GM23338 (cell line): ENCODE measurements at regions not wholly inside any gene's neighbourhood (a gene's known extent, or its start where the extent isn't known, plus 50 kb on each side); places are given as distances from the start of the nearest gene placed in this dataset.
A peak's percentile ranks its signal among the peaks of the same experiment; 100 is the strongest.

Source experiments
- ATAC-seq: fragments of 200-7000 bp; cut with Tn5 transposase; 3 replicates; pipeline ENCODE4 v1.9.1; 2020
- DNase-seq: peaks from one replicate; pipeline ENCODE4 v3.0.0-alpha.2; 2015; ENCODE audit warnings: low spot score
- H2AFZ ChIP-seq: fragments of 200-600 bp; sonication (generic); 2 replicates; pipeline ENCODE4 v1.8.0; 2016; ENCODE audit warnings: antibody characterized with exemption, mild to moderate bottlenecking, moderate library complexity
- H3F3A ChIP-seq: fragments of 200-600 bp; sonication (generic); replicated peaks from 2 replicates; pipeline ENCODE4 v1.8.0; 2017; ENCODE audit warnings: antibody characterized with exemption, mixed run types, low read depth
- H3K27ac ChIP-seq: fragments of 200-600 bp; sonication (generic); 2 replicates; pipeline ENCODE4 v1.6.1; 2016; ENCODE audit warnings: low read depth
- H3K27me3 ChIP-seq: fragments of 200-600 bp; sonication (generic); 2 replicates; pipeline ENCODE4 v1.8.0; 2016; ENCODE audit warnings: mild to moderate bottlenecking, mixed run types, moderate library complexity; ENCODE audit not compliant: insufficient read depth
- H3K36me3 ChIP-seq: fragments of 200-600 bp; sonication (generic); 2 replicates; pipeline ENCODE4 v1.8.0; 2016; ENCODE audit warnings: mild to moderate bottlenecking; ENCODE audit not compliant: insufficient read depth
- H3K4me1 ChIP-seq: fragments of 200-600 bp; sonication (generic); 2 replicates; pipeline ENCODE4 v1.8.0; 2016; ENCODE audit warnings: mild to moderate bottlenecking, moderate library complexity; ENCODE audit not compliant: insufficient read depth
- H3K4me2 ChIP-seq: fragments of 200-600 bp; sonication (generic); 2 replicates; pipeline ENCODE4 v1.7.1; 2017; ENCODE audit warnings: mixed run types
- H3K4me3 ChIP-seq: fragments of 200-600 bp; sonication (generic); 2 replicates; pipeline ENCODE4 v1.6.1; 2016; ENCODE audit warnings: mixed run types
- H3K79me2 ChIP-seq: fragments of 200-600 bp; sonication (generic); replicated peaks from 2 replicates; pipeline ENCODE4 v1.8.0; 2017; ENCODE audit warnings: mild to moderate bottlenecking; ENCODE audit not compliant: insufficient read depth
- H3K9me2 ChIP-seq: fragments of 200-600 bp; sonication (generic); 2 replicates; pipeline ENCODE4 v1.8.0; 2017; ENCODE audit not compliant: insufficient read depth
- H4K20me1 ChIP-seq: fragments of 200-600 bp; sonication (generic); replicated peaks from 2 replicates; pipeline ENCODE4 v1.8.0; 2017; ENCODE audit warnings: mild to moderate bottlenecking; ENCODE audit not compliant: insufficient read depth
- H3K27ac Mint-ChIP-seq: 2 replicates; pipeline ENCODE4 v1.8.0; 2020; ENCODE audit warnings: inconsistent platforms, mild to moderate bottlenecking, moderate library complexity, mixed read lengths
- H3K27me3 Mint-ChIP-seq: 3 replicates; pipeline ENCODE4 v1.8.0; 2022; ENCODE audit warnings: low read depth, mild to moderate bottlenecking, moderate library complexity, mixed read lengths, inconsistent platforms; ENCODE audit not compliant: insufficient read depth, poor library complexity
- H3K36me3 Mint-ChIP-seq: 3 replicates; pipeline ENCODE4 v1.8.0; 2021; ENCODE audit warnings: low read depth, mild to moderate bottlenecking, inconsistent platforms, moderate library complexity, mixed read lengths
- H3K4me1 Mint-ChIP-seq: 3 replicates; pipeline ENCODE4 v1.8.0; 2020; ENCODE audit warnings: mild to moderate bottlenecking, inconsistent platforms, mixed read lengths
- H3K4me3 Mint-ChIP-seq: 3 replicates; pipeline ENCODE4 v1.8.0; 2021; ENCODE audit warnings: moderate library complexity, mild to moderate bottlenecking, inconsistent platforms, mixed read lengths
- H3K9me3 Mint-ChIP-seq: 3 replicates; pipeline ENCODE4 v1.8.0; 2020; ENCODE audit warnings: moderate library complexity, mild to moderate bottlenecking, inconsistent platforms, mixed read lengths
- CREB1 ChIP-seq: fragments of 250-450 bp; sonication (Bioruptor Pico); IDR thresholded peaks from 2 replicates; pipeline ENCODE4 v1.5.0; 2020; ENCODE audit warnings: low read depth, mild to moderate bottlenecking, moderate library complexity
- CTCF ChIP-seq, 2 experiments: fragments of 200-600 bp in 1 of 2; sonication (generic) in 1 of 2; conservative IDR thresholded peaks; 2 replicates each; pipeline versions ENCODE4 v1.5.1 to v1.6.1; 2016 to 2017; ENCODE audit warnings: antibody characterized with exemption in 2 of 2, low read depth in 2 of 2, mild to moderate bottlenecking in 2 of 2, moderate library complexity in 1 of 2
- ETS1 ChIP-seq: IDR thresholded peaks from 2 replicates; pipeline ENCODE4 v1.6.1; 2016; ENCODE audit warnings: antibody characterized with exemption
- JUNB ChIP-seq: IDR thresholded peaks from one replicate; pipeline ENCODE4 v1.6.1; 2016; ENCODE audit warnings: antibody characterized with exemption; ENCODE audit not compliant: unreplicated experiment
- REST ChIP-seq: IDR thresholded peaks from one replicate; pipeline ENCODE4 v1.6.1; 2018; ENCODE audit warnings: antibody characterized with exemption; ENCODE audit not compliant: unreplicated experiment
- STAT1 ChIP-seq: IDR thresholded peaks from one replicate; pipeline ENCODE4 v1.6.1; 2016; ENCODE audit warnings: antibody characterized with exemption; ENCODE audit not compliant: unreplicated experiment
- ZNF114 ChIP-seq: fragments of 250-450 bp; sonication (Bioruptor Pico); IDR thresholded peaks from 2 replicates; pipeline ENCODE4 v1.5.0; 2020; ENCODE audit warnings: mild to moderate bottlenecking, moderate library complexity
- ZNF331 ChIP-seq: fragments of 250-450 bp; sonication (Bioruptor Pico); IDR thresholded peaks from 2 replicates; pipeline ENCODE4 v1.5.0; 2020; ENCODE audit warnings: low read depth, mild to moderate bottlenecking, moderate library complexity

- TF ChIP-seq ETS1 (no peak), CREB1 (CRISPR knock-in tag) (no peak), ZNF331 (no peak), CTCF (conservative IDR thresholded peaks at IDR 0.05; ENCODE audit: low read depth in 2 of 2) (no peak), REST (no peak), ZNF114 (CRISPR knock-in tag) (no peak), STAT1 (no peak)
Measured at GRCh38 chr2:121860033-121860757, 104.7 kb downstream of the TSN start (continued).

GRCh38 chr2:121860758-121861227 lies 105.3 kb downstream of the TSN start:
- TF ChIP-seq STAT1 = no peak
- no peak for TF ChIP-seq JUNB
- H3K4me2 ChIP-seq = no peak overlapping the region
- Mint-ChIP-seq H3K27me3 (peaks cover 1% of the 10 kb centered on the region), H3K4me1 (no peaks in the 10 kb centered on the region), H3K36me3 (peaks cover 6% of the 10 kb centered on the region; the same call in 2 of the 3 replicates), H3K9me3 (peaks cover 10% of the 10 kb centered on the region), H3K4me3 (no peak overlapping the region), H3K27ac (no peak overlapping the region)
- no peaks in the 10 kb centered on the region for H4K20me1 ChIP-seq
- H3F3A ChIP-seq = no peaks in the 10 kb centered on the region
- no peak overlapping the region for H3K27ac ChIP-seq
- peak overlapping the region; percentile 56; the same call in 1 of the 2 replicates for H2AFZ ChIP-seq
- no peak for DNase-seq
- H3K79me2 ChIP-seq = no peaks in the 10 kb centered on the region
- no peak for ATAC-seq
- H3K27me3 ChIP-seq = no peaks in the 10 kb centered on the region
- H3K4me3 ChIP-seq = no peak overlapping the region
- H3K9me2 ChIP-seq = peaks cover 12% of the 10 kb centered on the region; the same call in 1 of the 2 replicates
- 0 out of 2 replicates have a peak, but pooled peaks cover 4% of the 10 kb centered on the region for H3K36me3 ChIP-seq
- H3K4me1 ChIP-seq = no peaks in the 10 kb centered on the region
